ENCODE measurements at regions not wholly inside any gene's neighbourhood (a gene's known extent, or its start where the extent isn't known, plus 50 kb on each side); places are given as distances from the start of the nearest gene placed in this dataset.

DNA sequence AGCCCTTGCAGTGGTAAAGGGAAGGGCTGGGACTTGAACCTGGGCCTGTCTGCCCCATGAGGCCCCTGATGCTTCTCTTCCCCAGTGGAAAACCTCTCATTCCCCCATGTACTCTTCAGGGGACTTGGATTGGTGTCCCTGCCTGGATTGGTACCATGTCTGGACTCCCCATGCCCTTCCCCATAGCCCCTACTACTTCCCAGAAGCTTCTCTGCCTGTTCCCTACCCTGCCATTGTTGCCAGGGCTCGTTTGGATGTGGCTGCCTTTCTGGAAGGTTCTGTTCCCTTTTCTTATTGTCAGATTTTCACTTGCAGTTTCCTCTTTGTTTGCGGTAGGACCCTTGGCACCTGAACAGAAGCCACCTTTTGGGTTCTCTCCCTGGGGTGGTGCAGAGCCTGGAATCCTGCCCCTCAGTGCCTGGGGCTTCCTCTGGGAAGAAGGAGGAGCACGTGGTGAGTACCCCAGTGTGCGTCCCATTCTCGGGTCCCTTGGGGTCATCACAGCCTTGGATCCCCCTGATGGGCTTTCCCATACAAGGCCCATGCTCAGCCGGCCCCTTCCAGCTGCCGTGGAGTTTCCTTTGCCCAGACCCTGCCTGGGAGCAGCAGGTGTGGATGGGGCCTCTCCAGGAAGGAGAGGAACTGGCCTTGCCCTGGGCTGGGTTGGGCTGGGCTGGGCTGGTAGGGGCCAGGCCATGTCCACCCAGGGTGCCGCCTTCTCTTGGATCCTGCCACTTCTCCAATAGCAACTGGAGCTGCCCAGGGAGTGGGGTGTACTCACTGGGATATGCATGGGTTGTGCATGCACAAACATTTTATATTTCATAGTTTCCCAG lies 281.1 kb downstream of the PTPRU start:
- Histone ChIP-seq H3K36me3 (ENCODE audit: control insufficient read depth in 2 of 2, insufficient read depth in 2 of 2, low read length in 2 of 2) (no peaks in the 10 kb centered on the region), H3K4me3 (ENCODE audit: low read length in 2 of 2) (no peak overlapping the region), H3K9me3 (ENCODE audit: control insufficient read depth in 2 of 2, low read length in 2 of 2) (no peaks in the 10 kb centered on the region), H3K9ac (ENCODE audit: low read length in 2 of 2) (no peak overlapping the region), H3K4me1 (ENCODE audit: control insufficient read depth, insufficient read depth, low read length) (no peaks in the 10 kb centered on the region), H3K27me3 (ENCODE audit: control insufficient read depth in 1 of 2, insufficient read depth in 2 of 2, low read length in 2 of 2) (peaks cover 2 to 14% of the 10 kb centered on the region in 2 donors), H3K27ac (ENCODE audit: low read length) (no peak overlapping the region)

DNA sequence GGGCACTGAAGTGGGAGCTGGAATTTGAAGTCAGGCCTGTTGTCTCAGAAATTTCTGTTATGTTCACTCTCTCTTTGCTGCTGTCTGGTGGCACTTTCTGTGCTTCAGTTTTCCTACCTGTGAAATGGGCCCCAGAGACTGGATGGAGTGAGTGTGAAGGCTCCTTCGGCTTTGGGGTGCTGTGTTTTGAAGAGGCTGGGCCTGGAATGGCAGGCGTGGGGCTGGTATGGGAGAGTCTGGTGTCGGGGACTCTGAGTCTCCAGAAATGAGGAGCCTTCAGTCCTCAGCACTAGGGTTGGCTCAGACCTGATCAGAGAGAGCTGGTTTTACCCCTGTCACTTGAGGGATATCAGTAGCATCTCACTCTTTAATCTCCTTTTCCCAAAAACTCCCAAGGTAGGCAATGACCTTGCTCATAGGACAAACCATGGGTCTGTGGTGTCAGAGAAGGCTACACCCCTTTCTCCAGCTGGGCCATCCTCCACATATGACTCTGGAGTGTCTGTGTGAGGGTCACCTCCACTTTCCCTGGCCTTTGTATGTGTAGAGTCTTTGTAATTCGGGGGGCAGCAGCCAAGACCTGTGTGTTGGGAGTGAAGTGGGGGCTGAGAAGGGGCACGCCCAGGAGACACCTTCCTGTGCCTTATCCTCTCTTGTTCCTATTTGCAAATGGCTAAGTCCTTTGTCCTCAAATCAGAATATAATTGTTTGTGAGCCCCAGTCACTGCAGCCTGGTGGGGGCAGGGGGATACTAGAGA lies 279.9 kb downstream of the PTPRU start:
- no peak overlapping the region for H3K4me3 ChIP-seq (ENCODE audit: low read length in 2 of 2)
- peaks cover under 1 to 11% of the 10 kb centered on the region in 2 donors for H3K27me3 ChIP-seq (ENCODE audit: control insufficient read depth in 1 of 2, insufficient read depth in 2 of 2, low read length in 2 of 2)

DNA sequence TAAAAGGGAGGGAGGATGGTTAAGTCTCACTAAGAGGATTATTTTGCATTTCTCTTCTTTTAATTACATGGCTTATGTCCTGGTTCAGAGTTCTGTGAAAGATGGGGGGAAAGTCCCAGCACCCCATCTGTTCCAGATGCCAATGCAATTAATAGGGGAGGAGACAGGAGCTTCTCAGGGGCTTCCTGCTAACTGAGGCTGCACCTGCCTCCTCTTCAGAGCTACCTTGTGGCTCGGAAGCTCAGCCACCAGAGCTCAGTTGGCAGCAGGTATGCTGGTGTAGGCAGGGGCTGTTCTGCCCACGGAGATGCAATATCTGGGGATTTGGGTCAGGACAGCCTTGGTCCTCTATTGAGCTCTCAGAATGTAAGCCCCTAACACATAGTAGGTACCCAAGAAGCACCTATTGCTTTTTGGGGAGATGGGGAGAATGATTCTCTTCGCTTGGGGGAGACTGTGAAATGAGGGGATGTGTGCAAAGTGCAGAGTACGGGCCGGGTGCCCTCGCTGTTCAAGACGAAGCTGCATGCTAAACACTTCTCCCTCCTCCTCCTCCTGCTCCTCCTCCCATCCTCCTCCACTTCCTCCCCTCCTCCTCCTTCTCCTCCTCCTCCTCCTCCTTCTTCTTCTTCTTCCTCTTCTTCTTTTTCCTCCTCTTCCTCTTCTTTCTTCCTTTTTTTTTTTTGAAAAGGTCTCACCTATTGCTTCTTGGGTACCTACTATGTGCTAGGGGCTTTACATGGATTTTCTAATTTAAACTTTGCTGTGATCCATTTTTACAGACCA lies 279.0 kb downstream of the PTPRU start:
- Histone ChIP-seq H3K9me3 (ENCODE audit: control insufficient read depth in 2 of 2, low read length in 2 of 2) (no peaks in the 10 kb centered on the region), H3K36me3 (ENCODE audit: control insufficient read depth in 2 of 2, insufficient read depth in 2 of 2, low read length in 2 of 2) (no peaks in the 10 kb centered on the region), H3K4me1 (ENCODE audit: control insufficient read depth, insufficient read depth, low read length) (no peaks in the 10 kb centered on the region), H3K9ac (ENCODE audit: low read length in 2 of 2) (no peak overlapping the region), H3K27ac (ENCODE audit: low read length) (no peak overlapping the region), H3K27me3 (ENCODE audit: control insufficient read depth in 1 of 2, insufficient read depth in 2 of 2, low read length in 2 of 2) (peaks cover 0 to 5% of the 10 kb centered on the region in 2 donors), H3K4me3 (ENCODE audit: low read length in 2 of 2) (no peak overlapping the region)

More for the DNA sequence above, 279.9 kb downstream of the PTPRU start:
- Histone ChIP-seq H3K9ac (ENCODE audit: low read length in 2 of 2) (no peak overlapping the region), H3K9me3 (ENCODE audit: control insufficient read depth in 2 of 2, low read length in 2 of 2) (no peaks in the 10 kb centered on the region), H3K4me1 (ENCODE audit: control insufficient read depth, insufficient read depth, low read length) (no peaks in the 10 kb centered on the region), H3K27ac (ENCODE audit: low read length) (no peak overlapping the region), H3K36me3 (ENCODE audit: control insufficient read depth in 2 of 2, insufficient read depth in 2 of 2, low read length in 2 of 2) (no peaks in the 10 kb centered on the region)

DNA sequence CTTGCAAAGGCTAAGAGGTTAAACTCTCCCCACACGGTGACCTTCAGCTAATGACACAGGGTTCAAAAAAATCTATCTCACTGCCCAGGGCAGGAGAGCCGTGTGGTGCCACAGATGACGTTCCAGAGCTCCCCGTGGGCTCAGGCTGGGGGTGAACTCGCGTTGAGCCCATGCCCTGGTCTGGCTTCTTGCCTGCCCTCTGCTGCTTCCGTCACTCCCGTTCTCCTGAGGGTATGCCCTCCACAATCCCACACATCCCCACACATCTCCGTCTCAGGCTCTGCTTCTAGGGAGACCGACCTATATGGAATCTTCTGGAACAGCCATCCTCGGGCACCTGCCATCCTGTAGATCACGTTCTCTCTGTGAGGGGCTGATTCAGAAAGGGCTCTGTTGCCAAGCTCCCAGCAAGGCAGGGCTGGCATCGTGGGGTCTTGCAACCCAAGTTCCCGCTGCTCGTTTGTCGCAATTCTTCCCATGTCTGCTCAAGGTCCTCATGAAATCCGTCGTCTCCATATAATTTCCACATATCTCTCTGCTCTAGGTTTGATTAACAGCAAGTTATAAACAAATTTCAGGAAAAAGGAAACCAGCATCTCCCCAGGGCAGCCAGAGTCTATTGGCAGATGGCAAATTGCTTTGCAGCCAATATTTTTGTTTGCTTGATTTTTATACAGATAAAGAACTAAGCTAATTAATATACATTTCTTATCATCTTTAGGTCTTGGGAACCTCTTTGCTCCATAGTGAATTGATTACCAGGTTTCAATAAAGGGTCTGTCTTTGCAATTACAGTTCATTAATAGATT lies 278.2 kb downstream of the PTPRU start:
- H3K36me3 ChIP-seq (ENCODE audit: control insufficient read depth in 2 of 2, insufficient read depth in 2 of 2, low read length in 2 of 2) = no peaks in the 10 kb centered on the region
- peaks cover 0 to 5% of the 10 kb centered on the region in 2 donors for H3K27me3 ChIP-seq (ENCODE audit: control insufficient read depth in 1 of 2, insufficient read depth in 2 of 2, low read length in 2 of 2)
- H3K4me3 ChIP-seq (ENCODE audit: low read length in 2 of 2) = no peak overlapping the region
- H3K9me3 ChIP-seq (ENCODE audit: control insufficient read depth in 2 of 2, low read length in 2 of 2) = no peaks in the 10 kb centered on the region
- no peak overlapping the region for H3K27ac ChIP-seq (ENCODE audit: low read length)
- no peaks in the 10 kb centered on the region for H3K4me1 ChIP-seq (ENCODE audit: control insufficient read depth, insufficient read depth, low read length)
- H3K9ac ChIP-seq (ENCODE audit: low read length in 2 of 2) = no peak overlapping the region

DNA sequence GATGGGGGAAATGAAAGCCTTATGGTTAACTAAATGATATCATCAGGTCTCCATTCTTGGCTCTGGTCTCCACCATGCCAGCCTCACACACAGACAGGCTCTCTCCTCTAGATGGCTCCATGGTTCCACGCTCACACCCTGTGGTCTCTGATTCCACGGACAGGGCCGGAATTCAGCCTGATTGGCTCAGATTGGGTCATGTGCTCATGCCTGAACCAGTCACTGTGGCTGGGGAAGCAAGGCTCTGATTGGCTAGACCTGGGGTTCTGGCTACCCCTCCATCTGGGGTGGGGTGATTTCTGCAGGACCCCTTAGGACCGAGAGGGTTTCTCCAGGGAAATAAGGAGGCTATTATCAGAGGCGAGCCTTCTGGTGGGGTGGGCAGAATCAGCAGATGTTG lies 277.0 kb downstream of the PTPRU start:
- H3K4me3 ChIP-seq (ENCODE audit: low read length in 2 of 2) = no peak overlapping the region
- no peak overlapping the region for H3K27ac ChIP-seq (ENCODE audit: low read length)
- no peak overlapping the region for H3K9ac ChIP-seq (ENCODE audit: low read length in 2 of 2)
- H3K36me3 ChIP-seq (ENCODE audit: control insufficient read depth in 2 of 2, insufficient read depth in 2 of 2, low read length in 2 of 2) = no peaks in the 10 kb centered on the region
- H3K27me3 ChIP-seq (ENCODE audit: control insufficient read depth in 1 of 2, insufficient read depth in 2 of 2, low read length in 2 of 2) = peaks cover 0 to 7% of the 10 kb centered on the region in 2 donors
- no peaks in the 10 kb centered on the region for H3K9me3 ChIP-seq (ENCODE audit: control insufficient read depth in 2 of 2, low read length in 2 of 2)
- H3K4me1 ChIP-seq (ENCODE audit: control insufficient read depth, insufficient read depth, low read length) = no peaks in the 10 kb centered on the region

DNA sequence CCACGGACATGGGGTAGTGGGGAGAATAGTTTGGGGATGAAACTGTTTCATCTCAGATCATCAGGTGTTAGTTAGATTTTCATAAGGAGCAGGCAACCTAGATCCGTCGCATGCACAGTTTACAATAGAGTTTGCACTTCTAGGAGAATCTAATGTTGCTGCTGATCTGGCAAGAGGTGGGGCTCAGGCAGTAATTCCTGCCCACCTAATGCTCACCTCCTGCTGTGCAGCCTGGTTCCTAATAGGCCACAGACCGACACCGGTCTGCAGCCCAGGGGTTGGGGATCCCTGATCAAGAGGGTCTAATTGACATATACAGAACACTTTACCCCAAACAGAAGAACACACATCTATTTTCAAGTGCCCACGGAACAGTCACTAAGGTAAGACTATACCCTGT lies 275.1 kb downstream of the PTPRU start:
- Histone ChIP-seq H3K4me3 (ENCODE audit: low read length in 2 of 2) (no peak overlapping the region), H3K27me3 (ENCODE audit: control insufficient read depth in 1 of 2, insufficient read depth in 2 of 2, low read length in 2 of 2) (peaks cover 4 to 15% of the 10 kb centered on the region in 2 donors), H3K4me1 (ENCODE audit: control insufficient read depth, insufficient read depth, low read length) (no peaks in the 10 kb centered on the region), H3K36me3 (ENCODE audit: control insufficient read depth in 2 of 2, insufficient read depth in 2 of 2, low read length in 2 of 2) (no peaks in the 10 kb centered on the region), H3K9ac (ENCODE audit: low read length in 2 of 2) (no peak overlapping the region), H3K27ac (ENCODE audit: low read length) (no peak overlapping the region), H3K9me3 (ENCODE audit: control insufficient read depth in 2 of 2, low read length in 2 of 2) (no peaks in the 10 kb centered on the region)

DNA sequence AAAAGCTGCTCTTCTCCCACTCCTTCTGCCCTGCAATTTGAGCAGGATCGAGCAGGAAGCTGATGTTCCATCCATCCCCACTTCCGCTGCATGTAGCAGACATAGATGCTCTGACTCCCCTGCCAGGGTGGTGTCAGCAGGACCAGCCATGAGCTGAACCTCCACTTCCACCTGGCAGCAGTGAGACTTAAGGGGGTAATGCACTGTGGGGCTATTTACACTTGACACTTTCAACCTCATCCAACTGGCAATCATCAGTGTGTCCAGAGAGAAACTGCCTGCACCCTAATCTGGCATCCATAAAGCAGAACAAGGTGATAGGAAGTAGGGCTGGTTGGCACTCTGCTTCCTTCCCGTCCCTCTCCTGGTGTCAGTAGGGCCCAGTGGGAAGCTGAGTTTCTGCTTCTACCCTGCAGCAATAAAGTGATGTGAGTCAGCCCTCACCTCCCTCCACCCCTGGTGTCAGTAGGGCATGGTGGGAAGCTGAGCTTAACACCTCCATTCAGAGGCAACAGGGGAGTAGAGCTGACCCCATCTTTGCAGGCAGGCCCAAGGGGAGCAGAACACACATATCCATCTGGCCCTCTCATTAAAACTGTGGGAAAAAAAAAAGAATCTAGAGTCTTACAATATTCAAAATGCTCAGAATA lies 272.3 kb downstream of the PTPRU start:
- Histone ChIP-seq H3K27me3 (ENCODE audit: control insufficient read depth in 1 of 2, insufficient read depth in 2 of 2, low read length in 2 of 2) (peaks cover 9 to 19% of the 10 kb centered on the region in 2 donors), H3K36me3 (ENCODE audit: control insufficient read depth in 2 of 2, insufficient read depth in 2 of 2, low read length in 2 of 2) (no peaks in the 10 kb centered on the region), H3K27ac (ENCODE audit: low read length) (no peak overlapping the region), H3K9ac (ENCODE audit: low read length in 2 of 2) (no peak overlapping the region), H3K4me1 (ENCODE audit: control insufficient read depth, insufficient read depth, low read length) (peaks cover 3% of the 10 kb centered on the region), H3K4me3 (ENCODE audit: low read length in 2 of 2) (no peak overlapping the region), H3K9me3 (ENCODE audit: control insufficient read depth in 2 of 2, low read length in 2 of 2) (no peaks in the 10 kb centered on the region)

DNA sequence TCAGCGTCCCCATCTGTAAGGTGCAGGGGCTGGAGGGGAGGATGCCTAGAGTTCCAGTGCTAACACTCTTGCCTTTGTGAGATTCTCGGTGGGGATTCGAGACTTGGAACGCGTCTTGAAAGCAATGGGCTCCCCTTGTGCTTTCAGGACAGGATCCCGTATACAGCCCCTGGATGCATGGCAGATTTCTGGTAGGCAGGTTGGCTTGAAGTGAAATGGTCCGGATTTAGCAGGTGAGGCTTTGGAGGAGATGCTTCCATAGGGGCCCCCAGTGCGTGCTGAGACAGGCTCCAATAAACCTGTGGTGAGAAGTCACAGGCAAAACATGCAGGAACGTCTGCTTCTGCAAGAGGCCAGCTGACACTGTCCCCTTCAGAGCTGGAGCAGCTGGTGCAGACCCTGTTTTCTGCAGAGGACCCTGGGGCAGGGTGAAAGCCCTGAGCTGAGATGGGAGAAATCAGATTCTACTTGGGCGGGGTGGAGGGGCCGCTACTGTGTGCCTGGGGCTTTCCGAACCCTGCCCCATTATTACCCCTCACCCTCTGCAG lies 270.4 kb downstream of the PTPRU start:
- Histone ChIP-seq H3K4me1 (ENCODE audit: control insufficient read depth, insufficient read depth, low read length) (peaks cover 3% of the 10 kb centered on the region), H3K9me3 (ENCODE audit: control insufficient read depth in 2 of 2, low read length in 2 of 2) (no peaks in the 10 kb centered on the region), H3K27ac (ENCODE audit: low read length) (no peak overlapping the region), H3K27me3 (ENCODE audit: control insufficient read depth in 1 of 2, insufficient read depth in 2 of 2, low read length in 2 of 2) (peaks cover 9 to 22% of the 10 kb centered on the region in 2 donors), H3K4me3 (ENCODE audit: low read length in 2 of 2) (no peak overlapping the region), H3K9ac (ENCODE audit: low read length in 2 of 2) (no peak overlapping the region), H3K36me3 (ENCODE audit: control insufficient read depth in 2 of 2, insufficient read depth in 2 of 2, low read length in 2 of 2) (no peaks in the 10 kb centered on the region)

DNA sequence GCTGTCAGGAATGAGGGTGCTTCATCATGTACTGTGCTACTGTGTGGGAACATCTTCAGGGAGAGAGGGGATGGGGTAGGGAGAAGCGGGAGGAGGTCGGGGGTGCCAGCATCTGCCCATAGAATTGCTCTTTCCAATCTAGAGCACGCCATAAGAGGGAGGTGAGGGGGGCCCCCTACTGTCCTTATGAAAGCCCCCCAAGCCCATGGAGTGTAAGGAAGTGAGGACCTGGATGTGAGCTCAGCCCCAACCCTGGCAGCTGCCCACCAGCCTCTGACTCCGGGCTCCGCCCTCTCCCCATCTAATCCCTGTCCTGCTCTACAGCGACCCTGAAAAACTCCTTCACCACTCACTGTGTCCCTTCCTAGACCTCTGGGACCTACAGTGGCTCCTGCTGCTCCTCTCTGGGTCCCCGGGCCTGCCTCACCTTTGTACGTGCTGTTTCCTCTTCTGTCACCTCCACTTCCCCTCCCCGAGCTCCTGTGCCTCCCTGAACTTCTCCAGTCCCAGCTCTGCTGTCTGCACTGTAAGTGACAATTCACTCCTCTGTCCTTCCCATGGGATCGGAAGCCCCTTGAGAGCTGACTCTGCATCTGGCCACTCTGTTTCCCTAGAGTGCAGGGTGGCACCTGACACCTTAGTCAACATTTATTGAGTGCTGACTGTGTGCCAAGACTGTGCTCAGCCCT lies 269.4 kb downstream of the PTPRU start:
- H3K9me3 ChIP-seq (ENCODE audit: control insufficient read depth in 2 of 2, low read length in 2 of 2) = no peaks in the 10 kb centered on the region
- H3K9ac ChIP-seq (ENCODE audit: low read length in 2 of 2) = no peak overlapping the region
- no peaks in the 10 kb centered on the region for H3K36me3 ChIP-seq (ENCODE audit: control insufficient read depth in 2 of 2, insufficient read depth in 2 of 2, low read length in 2 of 2)
- H3K4me3 ChIP-seq (ENCODE audit: low read length in 2 of 2) = no peak overlapping the region
- no peak overlapping the region for H3K27ac ChIP-seq (ENCODE audit: low read length)
- H3K4me1 ChIP-seq (ENCODE audit: control insufficient read depth, insufficient read depth, low read length) = peaks cover 3% of the 10 kb centered on the region
- peaks cover 9 to 22% of the 10 kb centered on the region in 2 donors for H3K27me3 ChIP-seq (ENCODE audit: control insufficient read depth in 1 of 2, insufficient read depth in 2 of 2, low read length in 2 of 2)
